Keratinocyte (primary cell): ENCODE measurements at regions not wholly inside any gene's neighbourhood (a gene's known extent, or its start where the extent isn't known, plus 50 kb on each side); places are given as distances from the start of the nearest gene placed in this dataset.

Experiments
- EZH2 ChIP-seq: IDR thresholded peaks from one replicate; pipeline ENCODE4 v1.6.1; 2012; ENCODE audit warnings: inconsistent platforms, mild to moderate bottlenecking, low read length, moderate library complexity
- TF ChIP-seq, protein P1 (sequence below), 3 experiments: IDR thresholded peaks in 1 of 3; conservative IDR thresholded peaks in 1 of 3; optimal IDR thresholded peaks in 1 of 3; 2 replicates in 2 of 3; 3 replicates in 1 of 3; pipeline versions ENCODE3 to v1.5.1; 2011; ENCODE audit warnings: low read length in 3 of 3, mild to moderate bottlenecking in 3 of 3, moderate library complexity in 2 of 3, control low read depth in 1 of 3, inconsistent platforms in 1 of 3; ENCODE audit not compliant: insufficient read depth in 2 of 3; ENCODE audit errors: extremely low read depth in 1 of 3

GRCh38 chr1:5763696-5764370 is 228.4 kb downstream of the NPHP4 start:
- TF ChIP-seq, protein P1, sequence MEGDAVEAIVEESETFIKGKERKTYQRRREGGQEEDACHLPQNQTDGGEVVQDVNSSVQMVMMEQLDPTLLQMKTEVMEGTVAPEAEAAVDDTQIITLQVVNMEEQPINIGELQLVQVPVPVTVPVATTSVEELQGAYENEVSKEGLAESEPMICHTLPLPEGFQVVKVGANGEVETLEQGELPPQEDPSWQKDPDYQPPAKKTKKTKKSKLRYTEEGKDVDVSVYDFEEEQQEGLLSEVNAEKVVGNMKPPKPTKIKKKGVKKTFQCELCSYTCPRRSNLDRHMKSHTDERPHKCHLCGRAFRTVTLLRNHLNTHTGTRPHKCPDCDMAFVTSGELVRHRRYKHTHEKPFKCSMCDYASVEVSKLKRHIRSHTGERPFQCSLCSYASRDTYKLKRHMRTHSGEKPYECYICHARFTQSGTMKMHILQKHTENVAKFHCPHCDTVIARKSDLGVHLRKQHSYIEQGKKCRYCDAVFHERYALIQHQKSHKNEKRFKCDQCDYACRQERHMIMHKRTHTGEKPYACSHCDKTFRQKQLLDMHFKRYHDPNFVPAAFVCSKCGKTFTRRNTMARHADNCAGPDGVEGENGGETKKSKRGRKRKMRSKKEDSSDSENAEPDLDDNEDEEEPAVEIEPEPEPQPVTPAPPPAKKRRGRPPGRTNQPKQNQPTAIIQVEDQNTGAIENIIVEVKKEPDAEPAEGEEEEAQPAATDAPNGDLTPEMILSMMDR (optimal IDR thresholded peaks at IDR 0.05 in 1 of 3, IDR thresholded peaks at IDR 0.05 in 1 of 3, conservative IDR thresholded peaks at IDR 0.05 in 1 of 3; ENCODE audit: extremely low read depth in 1 of 3, insufficient read depth in 2 of 3, low read length in 3 of 3) = no peak
- no peak for TF ChIP-seq EZH2
